HCT116 (cell line): ENCODE measurements at regions not wholly inside any gene's neighbourhood (a gene's known extent, or its start where the extent isn't known, plus 50 kb on each side); places are given as distances from the start of the nearest gene placed in this dataset.

Experiments
- ATAC-seq: fragments of 200-7000 bp; cut with Tn5 transposase; 2 replicates; pipeline ENCODE4 v1.9.1; 2020; ENCODE audit warnings: mild to moderate bottlenecking, moderate library complexity
- BruUV-seq: library from RNA; stranded (reverse); fragments of 400-500 nt; replicated peaks from 2 replicates; lab custom pipeline; 2021; lab: Mats Ljungman, UMichigan
- CTCF ChIA-PET: fragments of 300-600 bp; sonication (Branson Sonifier 250); formaldehyde crosslinking; loops from one replicate; lab custom pipeline; 2021; ENCODE audit warnings: antibody characterized with exemption; lab: Charles Lee
- POLR2A ChIA-PET: fragments of 300-600, 350-600 bp; sonication (Branson Sonifier 250); formaldehyde crosslinking; loops from one replicate; lab custom pipeline; 2021; ENCODE audit warnings: antibody characterized with exemption; lab: Charles Lee
- RAD21 ChIA-PET, 2 experiments: fragments of 300-600 bp; sonication (Branson Sonifier 250); formaldehyde crosslinking; loops; one replicate each; lab custom pipeline; 2023; ENCODE audit warnings: low total read pairs in 2 of 2; ENCODE audit not compliant: uncharacterized antibody in 2 of 2, unreplicated experiment in 2 of 2, low non-redundant PET in 1 of 2; lab: Charles Lee
- DNase-seq: peaks from one replicate; pipeline ENCODE4 v3.0.0-alpha.2; 2010; ENCODE audit warnings: low read depth, low spot score
- H2AFZ ChIP-seq: fragments of 200-600 bp; shearing (Covaris generic), sonication (generic); 2 replicates; pipeline ENCODE4 v1.6.1; 2017; ENCODE audit warnings: low read depth, mixed run types, mixed read lengths, antibody characterized with exemption, low read length; ENCODE audit not compliant: poor library complexity, severe bottlenecking
- H3K27ac ChIP-seq: 2 replicates; pipeline ENCODE4 v1.5.1; 2012; ENCODE audit warnings: low read depth, low read length
- H3K27me3 ChIP-seq: fragments of 200-600 bp; sonication (generic); 2 replicates; pipeline ENCODE4 v1.6.1; 2016; ENCODE audit warnings: mixed run types, low read length, mixed read lengths; ENCODE audit not compliant: insufficient read depth
- H3K36me3 ChIP-seq, 2 experiments: fragments of 200-500 bp in 1 of 2; fragments of 200-600 bp in 1 of 2; sonication (Bioruptor generic) in 1 of 2; sonication (generic) in 1 of 2; 2 replicates each; pipeline versions ENCODE4 v1.5.1 to v1.6.1; 2014 to 2016; ENCODE audit warnings: low read length in 2 of 2, inconsistent platforms in 1 of 2, mixed read lengths in 1 of 2, mixed run types in 1 of 2; ENCODE audit not compliant: insufficient read depth in 2 of 2, control insufficient read depth in 1 of 2
- H3K4me1 ChIP-seq, 2 experiments: fragments of 200-600 bp in 1 of 2; sonication (generic) in 1 of 2; 2 replicates each; pipeline versions ENCODE4 v1.5.1 to v1.6.1; 2012 to 2017; ENCODE audit warnings: low read length in 2 of 2, inconsistent platforms in 1 of 2, mild to moderate bottlenecking in 1 of 2, mixed read lengths in 1 of 2, mixed run types in 1 of 2, moderate library complexity in 1 of 2; ENCODE audit not compliant: insufficient read depth in 2 of 2, control insufficient read depth in 1 of 2
- H3K4me2 ChIP-seq: fragments of 200-600 bp; sonication (generic); 2 replicates; pipeline ENCODE4 v1.6.1; 2017; ENCODE audit warnings: mixed run types, low read length, mixed read lengths
- H3K4me3 ChIP-seq, 2 experiments: fragments of 200-600 bp in 1 of 2; sonication (generic) in 1 of 2; replicated peaks in 1 of 2; 2 replicates each; pipeline ENCODE4 v1.5.1; 2011 to 2016; ENCODE audit warnings: low read length in 2 of 2, control low read depth in 1 of 2, low read depth in 1 of 2, mild to moderate bottlenecking in 1 of 2, mixed read lengths in 1 of 2, mixed run types in 1 of 2
- H3K79me2 ChIP-seq: fragments of 200-600 bp; sonication (generic); 2 replicates; pipeline ENCODE4 v1.6.1; 2017; ENCODE audit warnings: mild to moderate bottlenecking, mixed run types, low read length, moderate library complexity, mixed read lengths; ENCODE audit not compliant: insufficient read depth
- H3K9ac ChIP-seq: fragments of 200-600 bp; sonication (generic); 2 replicates; pipeline ENCODE4 v1.6.1; 2016; ENCODE audit warnings: low read length, mixed read lengths
- H3K9me2 ChIP-seq: fragments of 200-600 bp; sonication (generic), shearing (Covaris generic); 2 replicates; pipeline ENCODE4 v1.6.1; 2017; ENCODE audit warnings: mixed run types, mild to moderate bottlenecking, moderate library complexity; ENCODE audit not compliant: insufficient read depth
- H3K9me3 ChIP-seq, 2 experiments: fragments of 200-500 bp in 1 of 2; fragments of 200-600 bp in 1 of 2; sonication (Bioruptor generic) in 1 of 2; sonication (generic) in 1 of 2; 2 replicates each; pipeline ENCODE4 v1.6.1; 2014 to 2017; ENCODE audit warnings: low read length in 2 of 2, mixed read lengths in 2 of 2, inconsistent platforms in 1 of 2, low read depth in 1 of 2, mild to moderate bottlenecking in 1 of 2, mixed run types in 1 of 2, moderate library complexity in 1 of 2; ENCODE audit not compliant: control insufficient read depth in 1 of 2, insufficient read depth in 1 of 2
- H4K20me1 ChIP-seq: fragments of 200-600 bp; sonication (generic), shearing (Covaris generic); 2 replicates; pipeline ENCODE4 v1.6.1; 2017; ENCODE audit warnings: mixed run types, mild to moderate bottlenecking, moderate library complexity; ENCODE audit not compliant: insufficient read depth
- ATF3 ChIP-seq: IDR thresholded peaks from 2 replicates; pipeline ENCODE4 v1.6.1; 2012
- CBX3 ChIP-seq: IDR thresholded peaks from 2 replicates; pipeline ENCODE4 v1.6.1; 2012; ENCODE audit warnings: low read depth
- CEBPB ChIP-seq: IDR thresholded peaks from 2 replicates; pipeline ENCODE4 v1.6.1; 2012; ENCODE audit warnings: low read depth
- EGR1 ChIP-seq: IDR thresholded peaks from 2 replicates; pipeline ENCODE4 v1.6.1; 2012; ENCODE audit warnings: low read depth
- ELF1 ChIP-seq: IDR thresholded peaks from 2 replicates; pipeline ENCODE4 v1.6.1; 2012; ENCODE audit warnings: low read depth, borderline replicate concordance
- EZH2phosphoT487 ChIP-seq: fragments of 200-600 bp; IDR thresholded peaks from 2 replicates; pipeline ENCODE4 v1.6.1; 2018; ENCODE audit warnings: antibody characterized with exemption, borderline replicate concordance
- FOSL1 ChIP-seq: IDR thresholded peaks from 2 replicates; pipeline ENCODE4 v1.6.1; 2012; ENCODE audit warnings: low read depth
- JUND ChIP-seq: IDR thresholded peaks from 2 replicates; pipeline ENCODE4 v1.6.1; 2012
- MAX ChIP-seq: IDR thresholded peaks from 2 replicates; pipeline ENCODE4 v1.6.1; 2012
- POLR2AphosphoS5 ChIP-seq: IDR thresholded peaks from 2 replicates; pipeline ENCODE4 v1.6.1; 2011; ENCODE audit warnings: mild to moderate bottlenecking, low read depth, low read length, moderate library complexity
- RAD21 ChIP-seq: IDR thresholded peaks from 2 replicates; pipeline ENCODE4 v1.6.1; 2012; ENCODE audit warnings: low read depth, mild to moderate bottlenecking
- REST ChIP-seq: IDR thresholded peaks from 2 replicates; pipeline ENCODE4 v1.6.1; 2012; ENCODE audit warnings: low read depth
- SIN3A ChIP-seq: IDR thresholded peaks from 2 replicates; pipeline ENCODE4 v1.6.1; 2012; ENCODE audit warnings: low read depth
- SP1 ChIP-seq: IDR thresholded peaks from 2 replicates; pipeline ENCODE4 v1.6.1; 2012; ENCODE audit warnings: low read depth
- SRF ChIP-seq: IDR thresholded peaks from 2 replicates; pipeline ENCODE4 v1.6.1; 2012; ENCODE audit warnings: low read depth
- TCF7L2 ChIP-seq: IDR thresholded peaks from 2 replicates; pipeline ENCODE4 v1.7.0; 2011; ENCODE audit warnings: borderline replicate concordance, inconsistent platforms; ENCODE audit not compliant: insufficient read depth, insufficient read length; ENCODE audit errors: extremely low read depth
- ZFX ChIP-seq: fragments of 450-650 bp; IDR thresholded peaks from 2 replicates; pipeline ENCODE4 v1.6.1; 2017
- intact Hi-C: fragments of 100-400 bp; cut with micrococcal nuclease; formaldehyde crosslinking; loops from 2 replicates; pipeline ENCODE4 v1.10.0; 2022

- no peak overlapping the region for H3K9ac ChIP-seq
- TF ChIP-seq FOSL1 (no peak), ELF1 (no peak), CBX3 (no peak), EZH2phosphoT487 (no peak), SP1 (no peak), RAD21 (no peak), SRF (no peak), CEBPB (no peak), REST (no peak), ZFX (no peak), EGR1 (no peak), POLR2AphosphoS5 (no peak), MAX (no peak), TCF7L2 (no peak), SIN3A (no peak), ATF3 (no peak), JUND (no peak)
- H3K4me3 ChIP-seq = no peak overlapping the region
- H3K27ac ChIP-seq = no peak overlapping the region
- no peaks in the 10 kb centered on the region for H3K36me3 ChIP-seq
- no peaks in the 10 kb centered on the region for H3K27me3 ChIP-seq
- ChIA-PET POLR2A (no interaction called here), RAD21 (no interaction called here), CTCF (no interaction called here)
- intact Hi-C loops = no loop called here
- H3K9me2 ChIP-seq = no peaks in the 10 kb centered on the region
- no peaks in the 10 kb centered on the region for H4K20me1 ChIP-seq
- H3K4me2 ChIP-seq = no peak overlapping the region
- H2AFZ ChIP-seq = no peak overlapping the region
- DNase-seq (no peak), ATAC-seq (no peak)
- no TSS peak for BruUV-seq
- H3K4me1 ChIP-seq = no peaks in the 10 kb centered on the region
- H3K79me2 ChIP-seq = no peaks in the 10 kb centered on the region
- peaks cover 11 to 22% of the 10 kb centered on the region in 2 experiments; a peak in 2 of 4 replicates for H3K9me3 ChIP-seq
Observed at GRCh38 chr10:1952126-1953095, 215.1 kb upstream of the ADARB2 start.
